Stimulated activated memory B cell treated with anti-CD40 and anti-IgM and Interleukin-4, amounts not matched to agents 10 μg/mL and 1 μg/mL and 100 μg/mL, for 72 hours (primary cell): ENCODE measurements at regions not wholly inside any gene's neighbourhood (a gene's known extent, or its start where the extent isn't known, plus 50 kb on each side); places are given as distances from the start of the nearest gene placed in this dataset.

Source experiments
- ATAC-seq: fragments of 150-1000 bp; cut with Tn5 transposase; 2 replicates; pipeline ENCODE4 v1.10.0; 2021
- H3K27ac Mint-ChIP-seq: one replicate; pipeline ENCODE4 v1.8.0; 2022; ENCODE audit warnings: mild to moderate bottlenecking, mixed read lengths
- H3K27me3 Mint-ChIP-seq: one replicate; pipeline ENCODE4 v1.8.0; 2022; ENCODE audit warnings: mixed read lengths
- H3K36me3 Mint-ChIP-seq: one replicate; pipeline ENCODE4 v1.8.0; 2022; ENCODE audit warnings: mixed read lengths
- H3K4me1 Mint-ChIP-seq: one replicate; pipeline ENCODE4 v1.8.0; 2022; ENCODE audit warnings: mixed read lengths
- H3K4me3 Mint-ChIP-seq: one replicate; pipeline ENCODE4 v1.8.0; 2022; ENCODE audit warnings: mild to moderate bottlenecking, moderate library complexity, mixed read lengths
- H3K9me3 Mint-ChIP-seq: one replicate; pipeline ENCODE4 v1.8.0; 2022; ENCODE audit warnings: mixed read lengths

- Mint-ChIP-seq H3K27ac (no peak overlapping the region), H3K27me3 (peaks cover 94% of the 10 kb centered on the region), H3K4me3 (peak overlapping the region; percentile 47), H3K4me1 (peaks cover 9% of the 10 kb centered on the region), H3K9me3 (no peaks in the 10 kb centered on the region), H3K36me3 (no peaks in the 10 kb centered on the region)
- no peak for ATAC-seq
These were observed 146.2 kb downstream of the ENGASE start for GRCh38 chr17:79220713-79221291.

- no peak overlapping the region for H3K27ac Mint-ChIP-seq
- H3K4me1 Mint-ChIP-seq, result peaks cover 9% of the 10 kb centered on the region
- H3K36me3 Mint-ChIP-seq, result no peaks in the 10 kb centered on the region
- no peaks in the 10 kb centered on the region for H3K9me3 Mint-ChIP-seq
- ATAC-seq, result no peak
- peaks cover 94% of the 10 kb centered on the region for H3K27me3 Mint-ChIP-seq
- H3K4me3 Mint-ChIP-seq, result peak overlapping the region; percentile 47
These were observed 145.6 kb downstream of the ENGASE start for GRCh38 chr17:79220201-79220712.

GRCh38 chr17:79219208-79219935 is 144.7 kb downstream of the ENGASE start:
- no peak overlapping the region for H3K27ac Mint-ChIP-seq
- H3K4me3 Mint-ChIP-seq, result no peak overlapping the region
- no peaks in the 10 kb centered on the region for H3K9me3 Mint-ChIP-seq
- peaks cover 99% of the 10 kb centered on the region for H3K27me3 Mint-ChIP-seq
- no peaks in the 10 kb centered on the region for H3K36me3 Mint-ChIP-seq
- no peak for ATAC-seq
- peaks cover 9% of the 10 kb centered on the region for H3K4me1 Mint-ChIP-seq

- Mint-ChIP-seq H3K4me3 (no peak overlapping the region), H3K9me3 (no peaks in the 10 kb centered on the region), H3K27ac (no peak overlapping the region), H3K4me1 (peaks cover 9% of the 10 kb centered on the region), H3K36me3 (no peaks in the 10 kb centered on the region), H3K27me3 (peaks cover 99% of the 10 kb centered on the region)
- ATAC-seq, result no peak
These were observed 144.2 kb downstream of the ENGASE start for GRCh38 chr17:79218825-79219200.

GRCh38 chr17:79218175-79218824 is 143.7 kb downstream of the ENGASE start:
- no peak for ATAC-seq
- peaks cover 9% of the 10 kb centered on the region for H3K4me1 Mint-ChIP-seq
- peaks cover 99% of the 10 kb centered on the region for H3K27me3 Mint-ChIP-seq
- no peaks in the 10 kb centered on the region for H3K36me3 Mint-ChIP-seq
- no peaks in the 10 kb centered on the region for H3K9me3 Mint-ChIP-seq
- no peak overlapping the region for H3K4me3 Mint-ChIP-seq
- no peak overlapping the region for H3K27ac Mint-ChIP-seq

GRCh38 chr17:79217473-79218135 is 143.0 kb downstream of the ENGASE start:
- Mint-ChIP-seq H3K36me3 (no peaks in the 10 kb centered on the region), H3K27ac (no peak overlapping the region), H3K9me3 (no peaks in the 10 kb centered on the region), H3K27me3 (peaks cover 96% of the 10 kb centered on the region), H3K4me1 (peaks cover 10% of the 10 kb centered on the region), H3K4me3 (no peak overlapping the region)
- ATAC-seq, result no peak

GRCh38 chr17:79216826-79217225 is 142.2 kb downstream of the ENGASE start:
- Mint-ChIP-seq H3K4me1 (peaks cover 16% of the 10 kb centered on the region), H3K36me3 (no peaks in the 10 kb centered on the region), H3K27ac (no peak overlapping the region)

GRCh38 chr17:79216391-79216790 is 141.8 kb downstream of the ENGASE start:
- Mint-ChIP-seq H3K4me1 (peaks cover 16% of the 10 kb centered on the region), H3K9me3 (no peaks in the 10 kb centered on the region), H3K27me3 (peaks cover 96% of the 10 kb centered on the region), H3K27ac (no peak overlapping the region), H3K36me3 (no peaks in the 10 kb centered on the region), H3K4me3 (no peak overlapping the region)
- ATAC-seq, result no peak

More at GRCh38 chr17:79216826-79217225, 142.2 kb downstream of the ENGASE start:
- H3K9me3 Mint-ChIP-seq, result no peaks in the 10 kb centered on the region
- peaks cover 96% of the 10 kb centered on the region for H3K27me3 Mint-ChIP-seq
- ATAC-seq, result peak; percentile 40
- no peak overlapping the region for H3K4me3 Mint-ChIP-seq

- H3K4me1 Mint-ChIP-seq, result peaks cover 13% of the 10 kb centered on the region
- H3K36me3 Mint-ChIP-seq, result no peaks in the 10 kb centered on the region
- H3K27me3 Mint-ChIP-seq, result peaks cover 97% of the 10 kb centered on the region
- no peaks in the 10 kb centered on the region for H3K9me3 Mint-ChIP-seq
- no peak for ATAC-seq
- no peak overlapping the region for H3K27ac Mint-ChIP-seq
- H3K4me3 Mint-ChIP-seq, result no peak overlapping the region
These were observed 141.0 kb downstream of the ENGASE start for GRCh38 chr17:79215631-79216030.

- no peak for ATAC-seq
- no peak overlapping the region for H3K27ac Mint-ChIP-seq
- H3K27me3 Mint-ChIP-seq, result peaks cover 97% of the 10 kb centered on the region
These were observed 140.4 kb downstream of the ENGASE start for GRCh38 chr17:79214940-79215604.

GRCh38 chr17:79214459-79214858 is 139.8 kb downstream of the ENGASE start:
- H3K4me3 Mint-ChIP-seq, result no peak overlapping the region
- no peaks in the 10 kb centered on the region for H3K36me3 Mint-ChIP-seq
- ATAC-seq, result no peak
- no peaks in the 10 kb centered on the region for H3K9me3 Mint-ChIP-seq
- peaks cover 96% of the 10 kb centered on the region for H3K27me3 Mint-ChIP-seq
- peaks cover 7% of the 10 kb centered on the region for H3K4me1 Mint-ChIP-seq
- no peak overlapping the region for H3K27ac Mint-ChIP-seq

More at GRCh38 chr17:79214940-79215604, 140.4 kb downstream of the ENGASE start:
- Mint-ChIP-seq H3K4me3 (no peak overlapping the region), H3K4me1 (peaks cover 8% of the 10 kb centered on the region), H3K36me3 (no peaks in the 10 kb centered on the region), H3K9me3 (no peaks in the 10 kb centered on the region)

- no peak for ATAC-seq
- H3K36me3 Mint-ChIP-seq, result no peaks in the 10 kb centered on the region
- H3K4me3 Mint-ChIP-seq, result no peak overlapping the region
- H3K27me3 Mint-ChIP-seq, result peaks cover 92% of the 10 kb centered on the region
- peaks cover 7% of the 10 kb centered on the region for H3K4me1 Mint-ChIP-seq
- no peaks in the 10 kb centered on the region for H3K9me3 Mint-ChIP-seq
- H3K27ac Mint-ChIP-seq, result no peak overlapping the region
These were observed 138.7 kb downstream of the ENGASE start for GRCh38 chr17:79213305-79213704.

- Mint-ChIP-seq H3K4me1 (peaks cover 7% of the 10 kb centered on the region), H3K9me3 (no peaks in the 10 kb centered on the region), H3K27me3 (peaks cover 90% of the 10 kb centered on the region), H3K4me3 (no peak overlapping the region), H3K27ac (no peak overlapping the region), H3K36me3 (no peaks in the 10 kb centered on the region)
- no peak for ATAC-seq
These were observed 137.8 kb downstream of the ENGASE start for GRCh38 chr17:79212149-79213087.
